AG10803 (cell line): ENCODE measurements at regions not wholly inside any gene's neighbourhood (a gene's known extent, or its start where the extent isn't known, plus 50 kb on each side); places are given as distances from the start of the nearest gene placed in this dataset.

Experiments used
- DNase-seq: peaks from one replicate; pipeline ENCODE4 v3.0.0; 2010; ENCODE audit warnings: low read depth
- H3K4me3 ChIP-seq: 2 replicates; pipeline ENCODE4 v1.5.1; 2011; ENCODE audit warnings: mild to moderate bottlenecking, low read length, control low read depth
- TF ChIP-seq, protein P1 (sequence below): conservative IDR thresholded peaks from 2 replicates; pipeline ENCODE4 v1.5.1; 2011; ENCODE audit warnings: mild to moderate bottlenecking, low read length, control low read depth, inconsistent platforms

DNA sequence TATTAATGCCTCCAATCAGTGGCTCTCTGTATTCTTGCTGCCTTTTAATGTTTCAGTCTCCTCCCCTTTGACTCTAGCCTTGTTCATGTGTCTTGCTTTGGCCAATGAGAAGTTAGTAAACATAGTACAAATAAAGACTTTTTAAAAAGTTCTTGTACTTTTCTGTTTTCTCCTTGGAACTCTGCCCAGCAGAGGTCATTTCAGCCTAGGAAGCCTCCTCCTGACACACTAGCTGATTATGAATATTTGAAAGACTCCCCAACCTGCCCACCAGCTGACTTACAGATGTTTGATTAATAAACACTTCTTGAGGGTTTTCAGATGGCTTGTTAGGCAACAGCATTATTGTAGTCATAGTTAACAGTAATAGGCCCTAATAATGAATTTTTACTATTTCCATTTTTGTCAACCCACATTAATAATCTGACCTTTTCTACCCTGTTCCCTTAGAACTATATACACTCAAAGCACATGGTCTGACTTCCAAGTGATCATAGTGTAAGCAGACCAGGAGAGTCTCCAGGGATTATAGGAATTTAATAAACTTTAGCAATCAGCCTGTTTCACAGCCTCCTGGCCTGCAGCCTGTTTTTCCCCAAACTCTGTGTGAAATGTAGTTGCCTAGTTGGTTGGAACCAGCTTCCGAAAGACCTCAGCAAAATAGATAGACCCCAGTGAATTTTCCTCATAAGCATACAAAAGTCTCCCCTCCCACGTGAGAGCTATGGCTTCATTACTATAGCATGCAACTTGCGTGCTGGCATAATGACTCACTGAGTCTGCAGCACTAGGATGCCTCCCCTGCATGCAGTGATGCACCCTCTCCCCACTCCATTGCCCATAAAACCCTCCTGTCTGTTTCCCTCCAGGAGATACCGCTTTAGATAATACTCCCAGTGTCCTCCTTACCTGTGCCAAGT lies 670.7 kb upstream of the ZNF804A start:
- no peak overlapping the region for H3K4me3 ChIP-seq
- no peak for DNase-seq
- TF ChIP-seq, protein P1, sequence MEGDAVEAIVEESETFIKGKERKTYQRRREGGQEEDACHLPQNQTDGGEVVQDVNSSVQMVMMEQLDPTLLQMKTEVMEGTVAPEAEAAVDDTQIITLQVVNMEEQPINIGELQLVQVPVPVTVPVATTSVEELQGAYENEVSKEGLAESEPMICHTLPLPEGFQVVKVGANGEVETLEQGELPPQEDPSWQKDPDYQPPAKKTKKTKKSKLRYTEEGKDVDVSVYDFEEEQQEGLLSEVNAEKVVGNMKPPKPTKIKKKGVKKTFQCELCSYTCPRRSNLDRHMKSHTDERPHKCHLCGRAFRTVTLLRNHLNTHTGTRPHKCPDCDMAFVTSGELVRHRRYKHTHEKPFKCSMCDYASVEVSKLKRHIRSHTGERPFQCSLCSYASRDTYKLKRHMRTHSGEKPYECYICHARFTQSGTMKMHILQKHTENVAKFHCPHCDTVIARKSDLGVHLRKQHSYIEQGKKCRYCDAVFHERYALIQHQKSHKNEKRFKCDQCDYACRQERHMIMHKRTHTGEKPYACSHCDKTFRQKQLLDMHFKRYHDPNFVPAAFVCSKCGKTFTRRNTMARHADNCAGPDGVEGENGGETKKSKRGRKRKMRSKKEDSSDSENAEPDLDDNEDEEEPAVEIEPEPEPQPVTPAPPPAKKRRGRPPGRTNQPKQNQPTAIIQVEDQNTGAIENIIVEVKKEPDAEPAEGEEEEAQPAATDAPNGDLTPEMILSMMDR: no peak

DNA sequence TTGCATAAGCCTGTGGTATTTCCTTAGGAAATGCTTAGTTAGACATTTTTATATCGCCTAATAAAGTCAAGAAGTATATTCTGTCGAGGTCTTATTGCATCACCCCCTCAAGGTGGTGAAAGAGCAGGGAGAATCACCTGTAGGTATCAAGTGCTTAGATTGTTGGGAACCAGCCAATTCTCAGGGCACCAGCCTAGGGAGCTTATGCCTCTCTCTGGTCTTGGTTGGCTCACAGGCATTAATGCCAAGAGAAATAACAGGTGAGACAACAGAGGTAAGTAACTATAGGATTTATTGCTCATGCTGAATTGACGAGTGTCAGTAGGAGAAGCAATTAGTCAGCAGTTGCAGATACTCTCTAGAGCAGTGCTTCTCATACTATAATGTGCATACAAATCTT lies 663.3 kb upstream of the ZNF804A start:
- TF ChIP-seq, protein P1: no peak
- H3K4me3 ChIP-seq: no peak overlapping the region
- DNase-seq: no peak

DNA sequence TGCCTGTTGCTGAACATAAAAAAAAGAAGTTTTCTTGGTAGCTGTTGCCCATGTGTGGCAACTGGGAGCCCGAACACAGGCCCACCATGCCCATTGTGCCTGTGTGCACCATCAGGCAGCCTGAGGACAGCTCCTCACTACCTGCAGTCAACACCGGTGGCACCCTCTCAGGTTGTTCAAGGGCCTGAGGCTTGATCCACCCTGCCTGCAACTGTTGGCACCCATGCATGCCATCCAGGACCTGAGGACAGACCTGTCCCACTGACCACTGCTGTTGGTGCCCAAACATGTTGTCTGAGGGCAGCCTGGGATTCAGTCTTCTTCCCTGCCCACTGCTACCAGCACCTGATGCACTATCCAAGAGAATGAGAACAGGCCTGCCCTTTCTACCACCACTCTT lies 661.1 kb upstream of the ZNF804A start:
- no peak overlapping the region for H3K4me3 ChIP-seq
- TF ChIP-seq, protein P1: no peak
- no peak for DNase-seq

DNA sequence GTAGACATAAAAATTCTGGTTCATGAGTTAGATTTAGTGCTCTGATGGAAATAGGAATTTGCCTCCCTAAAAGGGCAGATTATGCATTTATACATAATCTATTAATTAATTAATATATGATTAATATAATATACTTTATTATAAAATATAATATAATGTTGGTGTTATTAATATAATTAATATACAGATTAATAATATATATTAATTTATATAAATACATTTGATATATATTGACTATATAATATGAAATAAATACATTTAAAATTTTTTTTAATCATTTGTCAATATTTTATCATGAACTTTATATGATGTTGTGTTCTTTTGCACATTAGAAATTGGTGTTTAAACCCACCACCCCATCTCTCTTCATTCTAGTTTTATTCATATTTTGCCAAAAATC lies 652.1 kb upstream of the ZNF804A start:
- TF ChIP-seq, protein P1: no peak
- no peak overlapping the region for H3K4me3 ChIP-seq
- DNase-seq: no peak

DNA sequence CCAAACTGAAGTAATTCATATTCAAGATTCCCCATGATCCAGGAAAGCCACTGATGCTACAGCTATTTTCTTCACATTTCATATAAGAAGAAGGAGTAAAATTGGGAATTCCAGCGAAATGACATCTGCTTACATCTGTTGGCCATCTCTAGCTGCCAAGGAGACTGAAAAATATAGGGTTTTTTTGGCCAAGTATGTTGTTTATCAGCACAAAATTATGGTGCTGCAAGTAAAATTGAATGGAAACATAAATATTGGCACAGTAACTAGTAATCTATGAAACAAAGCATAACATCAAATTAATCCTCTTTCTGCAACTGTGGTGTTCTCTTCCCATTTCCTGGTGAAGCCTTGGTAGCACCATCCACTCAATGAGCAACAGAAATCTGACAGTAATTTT lies 649.5 kb upstream of the ZNF804A start:
- TF ChIP-seq, protein P1: no peak

DNA sequence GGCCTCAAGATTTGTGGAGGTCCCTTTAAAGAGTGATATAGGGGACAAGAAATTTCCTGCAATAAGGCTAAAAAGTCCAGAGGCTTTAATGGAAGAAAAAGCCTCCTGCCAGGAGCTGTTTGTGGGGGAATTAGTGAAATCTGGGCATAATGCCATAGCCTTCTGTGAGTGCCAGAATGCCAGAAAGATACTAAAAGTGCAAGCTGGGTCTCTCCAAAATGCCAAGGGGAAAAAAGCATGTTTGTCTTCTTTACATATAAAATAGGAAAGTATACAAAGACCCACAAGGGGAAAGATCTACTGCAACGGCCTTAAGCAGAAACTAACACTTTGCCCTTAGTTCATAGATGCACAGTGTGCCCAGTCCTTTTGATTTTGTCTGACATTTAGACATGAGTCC lies 647.7 kb upstream of the ZNF804A start:
- TF ChIP-seq, protein P1: no peak

More for the DNA sequence above, 649.5 kb upstream of the ZNF804A start:
- no peak overlapping the region for H3K4me3 ChIP-seq
- no peak for DNase-seq

DNA sequence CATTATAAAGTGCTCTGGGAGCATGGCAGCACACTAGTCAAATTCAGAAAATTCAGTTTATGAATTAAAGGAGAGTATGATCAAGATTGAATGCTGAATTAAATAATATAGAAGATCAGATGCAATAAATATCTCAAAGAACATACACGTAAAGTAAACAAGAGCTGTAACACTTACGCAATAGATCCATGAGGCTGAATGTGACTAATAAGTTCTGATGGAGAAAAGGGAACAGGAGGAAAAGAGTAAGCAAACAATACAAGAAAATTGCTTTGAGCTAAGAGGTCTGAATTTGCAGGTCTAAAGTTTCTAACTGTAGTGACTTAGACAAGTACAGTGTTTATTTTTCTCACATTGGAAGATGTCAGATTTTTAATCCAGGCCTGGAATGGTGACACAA lies 646.7 kb upstream of the ZNF804A start:
- no peak overlapping the region for H3K4me3 ChIP-seq
- TF ChIP-seq, protein P1: no peak
- no peak for DNase-seq

More for the DNA sequence above, 647.7 kb upstream of the ZNF804A start:
- no peak overlapping the region for H3K4me3 ChIP-seq
- DNase-seq: no peak
